ENCODE measurements at regions not wholly inside any gene's neighbourhood (a gene's known extent, or its start where the extent isn't known, plus 50 kb on each side); places are given as distances from the start of the nearest gene placed in this dataset.

GRCh38 chr20:52736507-52736906, 235.7 kb upstream of the TSHZ2 start:
- TF ChIP-seq HMGXB4 (CRISPR knock-in tag; IDR thresholded peaks at IDR 0.05), result no peak
- no peak for TF ChIP-seq MYBL2 (CRISPR knock-in tag; IDR thresholded peaks at IDR 0.05)

All from WTC11 (cell line).